GM18519 (cell line): ENCODE measurements at regions not wholly inside any gene's neighbourhood (a gene's known extent, or its start where the extent isn't known, plus 50 kb on each side); places are given as distances from the start of the nearest gene placed in this dataset.
"Not testable (repeated sequence)": the region's sequence is repeated elsewhere in the genome, so short reads cannot be mapped to it uniquely, and the experiment has no call there.

Experiments
- ATAC-seq: cut with Tn5 transposase; IDR thresholded peaks from one replicate; pipeline ENCODE4 v1.9.1; 2021; ENCODE audit warnings: mild to moderate bottlenecking, moderate library complexity; ENCODE audit not compliant: unreplicated experiment, low FRiP score

GRCh38 chrX:147468600-147468999, 443.1 kb upstream of the FMR1 start:
- ATAC-seq, result no peak

GRCh38 chrX:147476008-147476407, 435.7 kb upstream of the FMR1 start:
- ATAC-seq, result no peak

GRCh38 chrX:147478899-147479298, 432.8 kb upstream of the FMR1 start:
- ATAC-seq, result no peak

- no peak for ATAC-seq
These were observed 426.5 kb upstream of the FMR1 start for GRCh38 chrX:147485207-147485606.

GRCh38 chrX:147494365-147494764, 417.4 kb upstream of the FMR1 start:
- ATAC-seq, result no peak

- no peak for ATAC-seq
These were observed 412.9 kb upstream of the FMR1 start for GRCh38 chrX:147498796-147499195.

GRCh38 chrX:147522981-147523380, 388.7 kb upstream of the FMR1 start:
- ATAC-seq, result no peak

GRCh38 chrX:147533426-147533825, 378.3 kb upstream of the FMR1 start:
- no peak for ATAC-seq

- no peak for ATAC-seq
These were observed 374.5 kb upstream of the FMR1 start for GRCh38 chrX:147537172-147537571.

- ATAC-seq, result not testable (repeated sequence)
These were observed 363.7 kb upstream of the FMR1 start for GRCh38 chrX:147548023-147548422.

GRCh38 chrX:147550217-147550616, 361.5 kb upstream of the FMR1 start:
- no peak for ATAC-seq

- no peak for ATAC-seq
These were observed 352.5 kb upstream of the FMR1 start for GRCh38 chrX:147559191-147559590.

- ATAC-seq, result no peak
These were observed 346.5 kb upstream of the FMR1 start for GRCh38 chrX:147565237-147565636.

GRCh38 chrX:147570483-147570882, 341.2 kb upstream of the FMR1 start:
- ATAC-seq, result no peak

- ATAC-seq, result no peak
These were observed 338.5 kb upstream of the FMR1 start for GRCh38 chrX:147573266-147573665.

- no peak for ATAC-seq
These were observed 309.5 kb upstream of the FMR1 start for GRCh38 chrX:147602176-147602696.

GRCh38 chrX:147626605-147627004, 285.1 kb upstream of the FMR1 start:
- ATAC-seq, result no peak

GRCh38 chrX:147635186-147635585, 276.5 kb upstream of the FMR1 start:
- ATAC-seq, result no peak

- ATAC-seq, result no peak
These were observed 274.5 kb upstream of the FMR1 start for GRCh38 chrX:147637190-147637589.

GRCh38 chrX:147646949-147647723, 264.6 kb upstream of the FMR1 start:
- ATAC-seq, result no peak

GRCh38 chrX:147675819-147676218, 235.9 kb upstream of the FMR1 start:
- no peak for ATAC-seq

- ATAC-seq, result no peak
These were observed 232.2 kb upstream of the FMR1 start for GRCh38 chrX:147679356-147680005.
